ENCODE measurements at regions not wholly inside any gene's neighbourhood (a gene's known extent, or its start where the extent isn't known, plus 50 kb on each side); places are given as distances from the start of the nearest gene placed in this dataset.

GRCh38 chr18:5668087-5668715 lies 124.4 kb upstream of the EPB41L3 start:
- no peak for TF ChIP-seq CTCF (IDR thresholded peaks at IDR 0.05)
- Mint-ChIP-seq H3K9me3 (ENCODE audit: low read depth) (peaks cover 4% of the 10 kb centered on the region), H3K27me3 (ENCODE audit: low read depth) (peaks cover 25% of the 10 kb centered on the region), H3K4me1 (ENCODE audit: low read depth) (no peaks in the 10 kb centered on the region), H3K36me3 (ENCODE audit: low read depth) (no peaks in the 10 kb centered on the region), H3K27ac (ENCODE audit: unreplicated experiment) (no peak overlapping the region), H3K4me3 (ENCODE audit: unreplicated experiment) (no peak overlapping the region)
- DNase-seq (ENCODE audit: low spot score): no peak

DNA sequence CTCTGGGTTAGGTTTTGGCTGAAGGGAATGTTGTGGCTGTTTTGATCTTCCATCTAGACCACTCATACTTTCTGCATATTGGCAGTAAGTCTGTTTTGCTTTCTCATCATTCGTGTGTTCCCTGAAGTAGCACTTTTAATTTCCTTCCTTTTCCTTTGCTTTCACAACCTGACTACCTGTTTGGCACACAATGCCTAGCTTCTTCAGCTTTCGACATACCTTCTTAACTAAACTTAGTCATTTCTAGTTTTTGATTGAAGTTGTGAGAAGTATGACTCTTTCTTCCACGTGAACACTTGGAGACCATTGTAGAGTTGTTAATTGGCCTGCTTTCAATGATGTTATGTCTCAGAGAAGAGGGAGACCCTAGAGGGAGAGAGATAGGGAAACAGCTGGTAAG lies 123.6 kb upstream of the EPB41L3 start:
- no peaks in the 10 kb centered on the region for H3K4me1 Mint-ChIP-seq (ENCODE audit: low read depth)
- peaks cover 21% of the 10 kb centered on the region for H3K27me3 Mint-ChIP-seq (ENCODE audit: low read depth)
- H3K9me3 Mint-ChIP-seq (ENCODE audit: low read depth): peaks cover 5% of the 10 kb centered on the region
- H3K36me3 Mint-ChIP-seq (ENCODE audit: low read depth): no peaks in the 10 kb centered on the region
- no peak overlapping the region for H3K4me3 Mint-ChIP-seq (ENCODE audit: unreplicated experiment)
- no peak for TF ChIP-seq CTCF (IDR thresholded peaks at IDR 0.05)
- no peak for DNase-seq (ENCODE audit: low spot score)
- no peak overlapping the region for H3K27ac Mint-ChIP-seq (ENCODE audit: unreplicated experiment)

GRCh38 chr18:5662586-5663090 lies 118.8 kb upstream of the EPB41L3 start:
- peaks cover 5% of the 10 kb centered on the region for H3K9me3 Mint-ChIP-seq (ENCODE audit: low read depth)
- H3K27ac Mint-ChIP-seq (ENCODE audit: unreplicated experiment): no peak overlapping the region
- no peaks in the 10 kb centered on the region for H3K36me3 Mint-ChIP-seq (ENCODE audit: low read depth)
- H3K4me1 Mint-ChIP-seq (ENCODE audit: low read depth): peaks cover 5% of the 10 kb centered on the region
- TF ChIP-seq CTCF (IDR thresholded peaks at IDR 0.05): no peak
- H3K4me3 Mint-ChIP-seq (ENCODE audit: unreplicated experiment): no peak overlapping the region
- DNase-seq (ENCODE audit: low spot score): no peak
- H3K27me3 Mint-ChIP-seq (ENCODE audit: low read depth): peaks cover 14% of the 10 kb centered on the region

DNA sequence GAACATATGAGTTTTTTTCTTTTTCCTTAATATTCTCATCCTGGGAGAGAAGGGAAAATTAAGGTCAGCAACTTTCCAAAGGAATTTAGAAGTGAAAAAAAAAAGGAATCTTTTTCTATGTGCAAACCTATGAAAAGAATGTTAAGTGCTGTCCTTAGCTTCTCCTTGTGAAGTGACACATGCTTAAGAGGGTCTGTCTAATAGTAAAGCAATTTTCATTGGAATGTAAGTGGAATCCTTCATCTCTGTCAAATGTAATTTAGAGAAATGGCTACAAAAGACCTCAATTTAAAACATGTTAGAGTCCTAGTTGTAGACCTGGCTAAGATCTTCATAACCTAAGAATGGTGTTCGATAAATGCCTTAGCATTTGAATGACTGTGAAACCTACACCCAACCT lies 117.4 kb upstream of the EPB41L3 start:
- Mint-ChIP-seq H3K27ac (ENCODE audit: unreplicated experiment) (no peak overlapping the region), H3K4me1 (ENCODE audit: low read depth) (peaks cover 5% of the 10 kb centered on the region), H3K9me3 (ENCODE audit: low read depth) (peaks cover 5% of the 10 kb centered on the region), H3K36me3 (ENCODE audit: low read depth) (no peaks in the 10 kb centered on the region), H3K4me3 (ENCODE audit: unreplicated experiment) (no peak overlapping the region), H3K27me3 (ENCODE audit: low read depth) (peaks cover 19% of the 10 kb centered on the region)
- TF ChIP-seq CTCF (IDR thresholded peaks at IDR 0.05): no peak
- no peak for DNase-seq (ENCODE audit: low spot score)

- Mint-ChIP-seq H3K4me3 (ENCODE audit: unreplicated experiment) (no peak overlapping the region), H3K27me3 (ENCODE audit: low read depth) (peaks cover 11% of the 10 kb centered on the region), H3K36me3 (ENCODE audit: low read depth) (no peaks in the 10 kb centered on the region), H3K9me3 (ENCODE audit: low read depth) (no peaks in the 10 kb centered on the region), H3K27ac (ENCODE audit: unreplicated experiment) (no peak overlapping the region), H3K4me1 (ENCODE audit: low read depth) (no peaks in the 10 kb centered on the region)
- DNase-seq (ENCODE audit: low spot score): no peak
- TF ChIP-seq CTCF (IDR thresholded peaks at IDR 0.05): no peak
Observed at GRCh38 chr18:5653802-5654201, 110.0 kb upstream of the EPB41L3 start.

All from chondrocyte (in vitro differentiated cells).